ENCODE measurements at regions not wholly inside any gene's neighbourhood (a gene's known extent, or its start where the extent isn't known, plus 50 kb on each side); places are given as distances from the start of the nearest gene placed in this dataset.

DNA sequence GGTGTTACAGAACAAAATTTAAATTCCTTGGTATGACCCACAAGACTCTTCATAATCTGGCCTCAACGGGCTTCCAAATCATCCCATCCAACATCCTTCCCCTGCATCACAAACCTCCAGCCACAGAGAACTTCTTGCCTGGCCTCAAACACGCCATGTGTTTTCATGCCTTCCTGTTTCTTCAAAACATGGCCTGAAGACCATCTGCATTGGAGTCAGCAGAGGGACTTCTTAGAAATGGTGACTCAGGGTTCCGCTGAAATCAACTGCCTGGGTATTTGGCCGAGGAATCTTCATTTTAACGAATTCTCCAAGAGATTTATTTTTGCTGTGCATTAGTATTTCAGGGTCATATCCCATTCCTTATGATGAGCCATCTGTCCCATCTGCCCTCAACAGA is 138.1 kb upstream of the RAP2B start:
- DNase-seq (ENCODE audit: low spot score in 2 of 2): no peak
- TF ChIP-seq, protein P1, sequence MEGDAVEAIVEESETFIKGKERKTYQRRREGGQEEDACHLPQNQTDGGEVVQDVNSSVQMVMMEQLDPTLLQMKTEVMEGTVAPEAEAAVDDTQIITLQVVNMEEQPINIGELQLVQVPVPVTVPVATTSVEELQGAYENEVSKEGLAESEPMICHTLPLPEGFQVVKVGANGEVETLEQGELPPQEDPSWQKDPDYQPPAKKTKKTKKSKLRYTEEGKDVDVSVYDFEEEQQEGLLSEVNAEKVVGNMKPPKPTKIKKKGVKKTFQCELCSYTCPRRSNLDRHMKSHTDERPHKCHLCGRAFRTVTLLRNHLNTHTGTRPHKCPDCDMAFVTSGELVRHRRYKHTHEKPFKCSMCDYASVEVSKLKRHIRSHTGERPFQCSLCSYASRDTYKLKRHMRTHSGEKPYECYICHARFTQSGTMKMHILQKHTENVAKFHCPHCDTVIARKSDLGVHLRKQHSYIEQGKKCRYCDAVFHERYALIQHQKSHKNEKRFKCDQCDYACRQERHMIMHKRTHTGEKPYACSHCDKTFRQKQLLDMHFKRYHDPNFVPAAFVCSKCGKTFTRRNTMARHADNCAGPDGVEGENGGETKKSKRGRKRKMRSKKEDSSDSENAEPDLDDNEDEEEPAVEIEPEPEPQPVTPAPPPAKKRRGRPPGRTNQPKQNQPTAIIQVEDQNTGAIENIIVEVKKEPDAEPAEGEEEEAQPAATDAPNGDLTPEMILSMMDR (IDR thresholded peaks at IDR 0.05): no peak
- TF ChIP-seq POLR2A (IDR thresholded peaks at IDR 0.05): no peak
- TF ChIP-seq EP300 (IDR thresholded peaks at IDR 0.05): no peak
- no peak for TF ChIP-seq POLR2AphosphoS5 (IDR thresholded peaks at IDR 0.05)
- no peak overlapping the region for H3K4me3 ChIP-seq
- no peaks in the 10 kb centered on the region for H3K36me3 ChIP-seq
- H3K9me3 ChIP-seq: no peaks in the 10 kb centered on the region
- H3K27me3 ChIP-seq: no peaks in the 10 kb centered on the region
- peaks cover 2% of the 10 kb centered on the region for H3K4me1 ChIP-seq
- WGBS: 72% methylated on average over 5 of the region's 5 CpGs
- H3K27ac ChIP-seq: no peak overlapping the region

DNA sequence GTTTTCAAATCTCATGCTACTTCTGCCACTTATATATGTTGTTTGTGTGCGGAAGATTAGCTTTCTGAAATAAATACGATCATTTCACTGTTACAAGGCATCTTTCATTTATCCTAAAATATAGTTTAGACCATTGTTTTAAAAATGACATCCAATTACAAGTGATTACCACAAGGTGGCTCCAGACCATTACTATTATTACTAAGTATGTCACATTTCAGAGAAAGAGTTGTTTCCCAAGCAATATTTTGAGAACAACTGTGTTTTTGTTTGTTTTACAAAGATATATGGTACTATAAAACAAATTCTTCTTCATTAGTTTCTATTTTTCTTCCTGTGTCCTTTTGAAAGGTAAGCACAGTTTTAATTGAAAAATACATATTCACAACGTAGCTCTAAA is 136.0 kb upstream of the RAP2B start:
- no peak overlapping the region for H3K4me3 ChIP-seq
- TF ChIP-seq EP300 (IDR thresholded peaks at IDR 0.05): no peak
- TF ChIP-seq, protein P1 (IDR thresholded peaks at IDR 0.05): peak; percentile 42 to 58
- no peaks in the 10 kb centered on the region for H3K27me3 ChIP-seq
- H3K36me3 ChIP-seq: no peaks in the 10 kb centered on the region
- H3K4me1 ChIP-seq: peaks cover 2% of the 10 kb centered on the region
- no peaks in the 10 kb centered on the region for H3K9me3 ChIP-seq
- no peak for DNase-seq (ENCODE audit: low spot score in 2 of 2)
- no peak overlapping the region for H3K27ac ChIP-seq
- 50% methylated on average over 3 of the region's 3 CpGs for WGBS

DNA sequence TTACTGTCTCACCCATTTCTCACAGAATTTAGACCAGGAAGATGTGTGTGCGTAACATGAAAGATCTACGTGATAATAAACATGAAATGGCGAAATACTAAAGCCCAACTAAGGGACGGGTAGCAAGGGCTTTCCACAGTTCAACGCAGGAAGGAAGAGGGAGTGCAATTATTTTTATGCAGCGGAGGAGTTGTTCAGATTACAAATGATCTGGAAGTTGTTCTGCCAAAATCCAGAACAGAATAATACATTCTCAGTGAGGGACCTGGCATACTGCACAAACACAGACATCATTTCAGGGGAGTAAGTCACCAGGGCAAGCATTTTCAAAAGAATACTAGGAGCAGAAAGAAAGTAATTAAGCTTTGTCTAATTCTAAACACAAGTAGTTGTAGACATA is 133.6 kb upstream of the RAP2B start:
- no peaks in the 10 kb centered on the region for H3K27me3 ChIP-seq
- H3K4me1 ChIP-seq: peaks cover 2% of the 10 kb centered on the region
- 21% methylated on average over 6 of the region's 6 CpGs for WGBS
- no peaks in the 10 kb centered on the region for H3K36me3 ChIP-seq
- H3K9me3 ChIP-seq: no peaks in the 10 kb centered on the region
- DNase-seq (ENCODE audit: low spot score in 2 of 2): no peak
- TF ChIP-seq EP300 (IDR thresholded peaks at IDR 0.05) (no peak), POLR2A (IDR thresholded peaks at IDR 0.05) (no peak), POLR2AphosphoS5 (IDR thresholded peaks at IDR 0.05) (no peak)
- TF ChIP-seq, protein P1 (IDR thresholded peaks at IDR 0.05): no peak
- no peak overlapping the region for H3K4me3 ChIP-seq
- H3K27ac ChIP-seq: no peak overlapping the region

DNA sequence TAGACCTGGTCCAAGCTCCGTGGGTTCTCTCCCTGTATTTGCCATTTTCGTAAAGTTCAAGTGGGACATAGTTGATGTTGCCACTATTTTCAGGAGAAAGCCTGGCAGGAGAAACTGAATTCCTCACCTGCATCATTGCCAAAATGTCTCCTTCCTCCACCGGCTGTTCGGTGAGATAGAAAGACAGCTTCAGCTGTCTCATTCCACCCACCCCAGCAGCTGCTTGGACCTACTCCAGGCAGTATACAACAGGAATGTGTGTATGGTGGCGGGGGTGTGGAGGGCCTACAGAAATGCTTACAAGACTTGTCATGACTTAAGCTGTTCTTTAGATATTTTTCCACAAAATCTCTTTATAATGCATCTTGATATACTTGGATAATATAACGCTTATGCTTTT is 132.7 kb upstream of the RAP2B start:
- Histone ChIP-seq H3K36me3 (no peaks in the 10 kb centered on the region), H3K27ac (no peak overlapping the region), H3K27me3 (no peaks in the 10 kb centered on the region), H3K4me1 (peaks cover 2% of the 10 kb centered on the region), H3K4me3 (no peak overlapping the region), H3K9me3 (no peaks in the 10 kb centered on the region)
- WGBS: 58% methylated on average over 6 of the region's 6 CpGs
- no peak for DNase-seq (ENCODE audit: low spot score in 2 of 2)
- TF ChIP-seq EP300 (IDR thresholded peaks at IDR 0.05) (no peak), POLR2A (IDR thresholded peaks at IDR 0.05) (no peak), POLR2AphosphoS5 (IDR thresholded peaks at IDR 0.05) (no peak)
- TF ChIP-seq, protein P1 (IDR thresholded peaks at IDR 0.05): no peak

DNA sequence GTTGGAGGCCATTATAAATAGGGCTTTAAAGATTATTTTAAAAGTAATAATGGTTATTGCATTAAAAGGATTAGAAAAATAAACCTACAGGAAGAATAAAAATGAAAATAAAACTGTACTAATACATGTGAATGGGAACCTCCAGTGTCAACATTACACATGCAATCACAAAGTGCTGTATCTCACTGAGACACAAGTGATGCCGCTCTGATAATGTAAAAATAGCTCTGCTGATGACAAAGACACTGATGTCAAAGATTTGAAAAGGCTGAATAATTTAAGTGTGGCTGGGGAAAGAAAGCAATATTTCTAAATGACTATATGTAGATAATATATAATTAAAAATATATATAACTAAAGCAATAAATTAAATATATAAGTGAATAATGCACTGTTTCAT is 129.1 kb upstream of the RAP2B start:
- no peaks in the 10 kb centered on the region for H3K36me3 ChIP-seq
- no peak overlapping the region for H3K27ac ChIP-seq
- H3K4me1 ChIP-seq: peaks cover 2% of the 10 kb centered on the region
- H3K9me3 ChIP-seq: no peaks in the 10 kb centered on the region
- DNase-seq (ENCODE audit: low spot score in 2 of 2): no peak
- TF ChIP-seq EP300 (IDR thresholded peaks at IDR 0.05): no peak
- TF ChIP-seq, protein P1 (IDR thresholded peaks at IDR 0.05): no peak
- no peak for TF ChIP-seq POLR2AphosphoS5 (IDR thresholded peaks at IDR 0.05)
- no peak for TF ChIP-seq POLR2A (IDR thresholded peaks at IDR 0.05)
- 91% methylated on average over 1 of the region's 1 CpG for WGBS
- H3K27me3 ChIP-seq: no peaks in the 10 kb centered on the region
- no peak overlapping the region for H3K4me3 ChIP-seq
